GM12878 (cell line): ENCODE measurements at regions not wholly inside any gene's neighbourhood (a gene's known extent, or its start where the extent isn't known, plus 50 kb on each side); places are given as distances from the start of the nearest gene placed in this dataset.

Source experiments
- EZH2 ChIP-seq: IDR thresholded peaks from 2 replicates; pipeline ENCODE4 v1.6.1; 2012; ENCODE audit warnings: low read depth, mild to moderate bottlenecking, control low read depth, inconsistent platforms, low read length, borderline replicate concordance; ENCODE audit not compliant: control insufficient read depth
- NRF1 ChIP-seq: conservative IDR thresholded peaks from 2 replicates; pipeline ENCODE4 v1.6.1; 2011; ENCODE audit warnings: mild to moderate bottlenecking, low read depth, low read length, improper control_type of control experiment
- TF ChIP-seq, protein P1 (sequence below), 3 experiments: IDR thresholded peaks in 2 of 3; conservative IDR thresholded peaks in 1 of 3; 2 replicates each; pipeline ENCODE4 v1.5.1; 2011; ENCODE audit warnings: low read depth in 3 of 3, low read length in 3 of 3, mild to moderate bottlenecking in 3 of 3, control low read depth in 2 of 3, moderate library complexity in 2 of 3, inconsistent platforms in 1 of 3, mixed read lengths in 1 of 3; ENCODE audit not compliant: control insufficient read depth in 2 of 3, insufficient read depth in 1 of 3; ENCODE audit errors: extremely low read depth in 1 of 3

- TF ChIP-seq EZH2 (no peak), NRF1 (no peak)
- TF ChIP-seq, protein P1, sequence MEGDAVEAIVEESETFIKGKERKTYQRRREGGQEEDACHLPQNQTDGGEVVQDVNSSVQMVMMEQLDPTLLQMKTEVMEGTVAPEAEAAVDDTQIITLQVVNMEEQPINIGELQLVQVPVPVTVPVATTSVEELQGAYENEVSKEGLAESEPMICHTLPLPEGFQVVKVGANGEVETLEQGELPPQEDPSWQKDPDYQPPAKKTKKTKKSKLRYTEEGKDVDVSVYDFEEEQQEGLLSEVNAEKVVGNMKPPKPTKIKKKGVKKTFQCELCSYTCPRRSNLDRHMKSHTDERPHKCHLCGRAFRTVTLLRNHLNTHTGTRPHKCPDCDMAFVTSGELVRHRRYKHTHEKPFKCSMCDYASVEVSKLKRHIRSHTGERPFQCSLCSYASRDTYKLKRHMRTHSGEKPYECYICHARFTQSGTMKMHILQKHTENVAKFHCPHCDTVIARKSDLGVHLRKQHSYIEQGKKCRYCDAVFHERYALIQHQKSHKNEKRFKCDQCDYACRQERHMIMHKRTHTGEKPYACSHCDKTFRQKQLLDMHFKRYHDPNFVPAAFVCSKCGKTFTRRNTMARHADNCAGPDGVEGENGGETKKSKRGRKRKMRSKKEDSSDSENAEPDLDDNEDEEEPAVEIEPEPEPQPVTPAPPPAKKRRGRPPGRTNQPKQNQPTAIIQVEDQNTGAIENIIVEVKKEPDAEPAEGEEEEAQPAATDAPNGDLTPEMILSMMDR (IDR thresholded peaks at IDR 0.05 in 2 of 3, conservative IDR thresholded peaks at IDR 0.05 in 1 of 3; ENCODE audit: control insufficient read depth in 2 of 3, extremely low read depth in 1 of 3, insufficient read depth in 1 of 3, low read depth in 3 of 3, low read length in 3 of 3) = no peak
Observed at GRCh38 chr15:57902155-57902554, 163.4 kb downstream of the ALDH1A2 start.
